ENCODE measurements at regions not wholly inside any gene's neighbourhood (a gene's known extent, or its start where the extent isn't known, plus 50 kb on each side); places are given as distances from the start of the nearest gene placed in this dataset.

GRCh38 chrX:113212052-113212451 lies 371.4 kb upstream of the AMOT start:
- Histone ChIP-seq H3K9me3 (ENCODE audit: low read length) (no peaks in the 10 kb centered on the region), H2AFZ (ENCODE audit: low read length) (no peak overlapping the region), H3K27ac (ENCODE audit: low read depth, low read length, poor library complexity, severe bottlenecking) (no peak overlapping the region), H3K4me1 (ENCODE audit: insufficient read depth, low read length, severe bottlenecking) (no peaks in the 10 kb centered on the region), H3K79me2 (ENCODE audit: insufficient read depth, low read length) (no peaks in the 10 kb centered on the region), H3K4me3 (ENCODE audit: low read depth, low read length, poor library complexity, severe bottlenecking) (no peak overlapping the region), H4K20me1 (ENCODE audit: insufficient read depth, low read length) (no peaks in the 10 kb centered on the region), H3K9ac (ENCODE audit: low read length) (no peak overlapping the region), H3K9me2 (ENCODE audit: low read depth, low read length) (no peaks in the 10 kb centered on the region), H3F3A (ENCODE audit: insufficient read depth, low read length) (no peaks in the 10 kb centered on the region), H3K4me2 (ENCODE audit: low read length) (no peak overlapping the region), H3K36me3 (ENCODE audit: insufficient read depth, low read length) (no peaks in the 10 kb centered on the region), H3K27me3 (ENCODE audit: insufficient read depth, low read length) (no peaks in the 10 kb centered on the region)
- TF ChIP-seq, protein P1, sequence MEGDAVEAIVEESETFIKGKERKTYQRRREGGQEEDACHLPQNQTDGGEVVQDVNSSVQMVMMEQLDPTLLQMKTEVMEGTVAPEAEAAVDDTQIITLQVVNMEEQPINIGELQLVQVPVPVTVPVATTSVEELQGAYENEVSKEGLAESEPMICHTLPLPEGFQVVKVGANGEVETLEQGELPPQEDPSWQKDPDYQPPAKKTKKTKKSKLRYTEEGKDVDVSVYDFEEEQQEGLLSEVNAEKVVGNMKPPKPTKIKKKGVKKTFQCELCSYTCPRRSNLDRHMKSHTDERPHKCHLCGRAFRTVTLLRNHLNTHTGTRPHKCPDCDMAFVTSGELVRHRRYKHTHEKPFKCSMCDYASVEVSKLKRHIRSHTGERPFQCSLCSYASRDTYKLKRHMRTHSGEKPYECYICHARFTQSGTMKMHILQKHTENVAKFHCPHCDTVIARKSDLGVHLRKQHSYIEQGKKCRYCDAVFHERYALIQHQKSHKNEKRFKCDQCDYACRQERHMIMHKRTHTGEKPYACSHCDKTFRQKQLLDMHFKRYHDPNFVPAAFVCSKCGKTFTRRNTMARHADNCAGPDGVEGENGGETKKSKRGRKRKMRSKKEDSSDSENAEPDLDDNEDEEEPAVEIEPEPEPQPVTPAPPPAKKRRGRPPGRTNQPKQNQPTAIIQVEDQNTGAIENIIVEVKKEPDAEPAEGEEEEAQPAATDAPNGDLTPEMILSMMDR (IDR thresholded peaks at IDR 0.05; ENCODE audit: low read length): no peak

DNA sequence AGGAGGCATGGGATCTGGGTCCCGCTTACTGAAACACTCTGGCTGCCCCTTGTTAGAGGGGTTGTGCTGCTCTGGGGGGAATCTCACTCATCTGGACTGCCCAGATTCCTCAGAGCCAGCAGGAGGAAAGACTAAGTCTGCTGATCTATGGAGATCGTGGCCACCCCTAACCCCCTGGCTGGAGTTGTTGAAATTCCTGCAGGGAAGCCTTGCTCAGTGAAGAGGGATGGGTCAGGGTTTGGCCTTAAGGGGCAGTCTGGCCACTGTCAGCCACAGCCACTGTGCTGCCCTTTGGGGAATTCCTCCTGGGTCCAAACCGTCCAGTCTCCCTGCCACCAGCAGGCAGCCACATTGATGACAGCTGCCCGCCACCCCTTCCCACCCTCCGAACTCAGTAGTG lies 362.0 kb upstream of the AMOT start:
- H3K9ac ChIP-seq (ENCODE audit: low read length): no peak overlapping the region
- no peak overlapping the region for H3K4me2 ChIP-seq (ENCODE audit: low read length)
- no peaks in the 10 kb centered on the region for H3K36me3 ChIP-seq (ENCODE audit: insufficient read depth, low read length)
- no peaks in the 10 kb centered on the region for H3K4me1 ChIP-seq (ENCODE audit: insufficient read depth, low read length, severe bottlenecking)
- H3F3A ChIP-seq (ENCODE audit: insufficient read depth, low read length): no peaks in the 10 kb centered on the region
- no peaks in the 10 kb centered on the region for H3K27me3 ChIP-seq (ENCODE audit: insufficient read depth, low read length)
- H4K20me1 ChIP-seq (ENCODE audit: insufficient read depth, low read length): no peaks in the 10 kb centered on the region
- H2AFZ ChIP-seq (ENCODE audit: low read length): no peak overlapping the region
- no peaks in the 10 kb centered on the region for H3K9me2 ChIP-seq (ENCODE audit: low read depth, low read length)
- no peaks in the 10 kb centered on the region for H3K9me3 ChIP-seq (ENCODE audit: low read length)
- TF ChIP-seq EZH2 (IDR thresholded peaks at IDR 0.05; ENCODE audit: borderline replicate concordance, low read length): no peak
- TF ChIP-seq, protein P1 (IDR thresholded peaks at IDR 0.05; ENCODE audit: low read length): no peak
- no peaks in the 10 kb centered on the region for H3K79me2 ChIP-seq (ENCODE audit: insufficient read depth, low read length)
- no peak overlapping the region for H3K4me3 ChIP-seq (ENCODE audit: low read depth, low read length, poor library complexity, severe bottlenecking)
- no peak overlapping the region for H3K27ac ChIP-seq (ENCODE audit: low read depth, low read length, poor library complexity, severe bottlenecking)

DNA sequence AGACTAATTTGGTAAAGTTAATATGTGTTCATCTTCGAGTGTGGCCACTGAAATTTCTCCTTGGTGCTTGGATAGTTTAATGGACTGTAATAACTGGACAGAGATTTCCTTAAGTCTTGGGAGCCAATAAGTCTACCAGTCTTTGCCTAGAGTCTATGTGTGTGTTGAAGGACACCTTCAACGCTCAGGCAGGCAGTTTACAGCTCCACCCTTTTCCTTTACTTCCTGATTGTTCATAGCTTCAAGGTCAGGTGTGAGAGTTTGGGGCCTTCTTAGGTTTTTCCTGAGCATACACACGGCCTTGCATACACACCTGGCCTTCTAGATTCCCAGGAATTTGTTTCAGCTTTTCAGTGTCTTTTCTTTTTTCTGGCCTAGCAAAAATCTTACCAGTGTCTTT lies 355.3 kb upstream of the AMOT start:
- H2AFZ ChIP-seq (ENCODE audit: low read length): no peak overlapping the region
- no peaks in the 10 kb centered on the region for H3K9me3 ChIP-seq (ENCODE audit: low read length)
- no peaks in the 10 kb centered on the region for H3F3A ChIP-seq (ENCODE audit: insufficient read depth, low read length)
- H4K20me1 ChIP-seq (ENCODE audit: insufficient read depth, low read length): no peaks in the 10 kb centered on the region
- H3K4me2 ChIP-seq (ENCODE audit: low read length): no peak overlapping the region
- no peaks in the 10 kb centered on the region for H3K79me2 ChIP-seq (ENCODE audit: insufficient read depth, low read length)
- H3K27me3 ChIP-seq (ENCODE audit: insufficient read depth, low read length): no peaks in the 10 kb centered on the region
- no peaks in the 10 kb centered on the region for H3K9me2 ChIP-seq (ENCODE audit: low read depth, low read length)
- no peak overlapping the region for H3K4me3 ChIP-seq (ENCODE audit: low read depth, low read length, poor library complexity, severe bottlenecking)
- TF ChIP-seq, protein P1 (IDR thresholded peaks at IDR 0.05; ENCODE audit: low read length): no peak
- no peak for TF ChIP-seq EZH2 (IDR thresholded peaks at IDR 0.05; ENCODE audit: borderline replicate concordance, low read length)
- no peaks in the 10 kb centered on the region for H3K36me3 ChIP-seq (ENCODE audit: insufficient read depth, low read length)
- no peak overlapping the region for H3K27ac ChIP-seq (ENCODE audit: low read depth, low read length, poor library complexity, severe bottlenecking)
- no peaks in the 10 kb centered on the region for H3K4me1 ChIP-seq (ENCODE audit: insufficient read depth, low read length, severe bottlenecking)
- no peak overlapping the region for H3K9ac ChIP-seq (ENCODE audit: low read length)

Data from OCI-LY1 (cell line).